DOHH2 (cell line): ENCODE measurements at regions not wholly inside any gene's neighbourhood (a gene's known extent, or its start where the extent isn't known, plus 50 kb on each side); places are given as distances from the start of the nearest gene placed in this dataset.

Source experiments
- H3F3A ChIP-seq: fragments of 200-600 bp; sonication (generic), shearing (Covaris generic); 2 replicates; pipeline ENCODE4 v1.6.0; 2016; ENCODE audit warnings: antibody characterized with exemption, mild to moderate bottlenecking; ENCODE audit not compliant: control insufficient read depth, insufficient read depth
- H3K27ac ChIP-seq: fragments of 200-600 bp; sonication (generic); 2 replicates; pipeline ENCODE4 v1.5.1; 2014; ENCODE audit warnings: low read depth, mild to moderate bottlenecking, low read length, moderate library complexity
- H3K27me3 ChIP-seq: fragments of 200-600 bp; sonication (generic); 2 replicates; pipeline ENCODE4 v1.6.1; 2014; ENCODE audit warnings: mild to moderate bottlenecking, low read length, mixed read lengths; ENCODE audit not compliant: control insufficient read depth
- H3K36me3 ChIP-seq: fragments of 200-600 bp; sonication (generic); 2 replicates; pipeline ENCODE4 v1.6.1; 2014; ENCODE audit warnings: mild to moderate bottlenecking, low read length, moderate library complexity, mixed read lengths; ENCODE audit not compliant: control insufficient read depth
- H3K4me1 ChIP-seq: fragments of 200-600 bp; sonication (generic); 2 replicates; pipeline ENCODE4 v1.6.1; 2014; ENCODE audit warnings: mild to moderate bottlenecking, low read length, mixed read lengths; ENCODE audit not compliant: control insufficient read depth
- H3K4me2 ChIP-seq: fragments of 200-600 bp; sonication (generic); 2 replicates; pipeline ENCODE4 v1.6.0; 2014; ENCODE audit warnings: mild to moderate bottlenecking, low read length, moderate library complexity
- H3K4me3 ChIP-seq: fragments of 200-600 bp; sonication (generic); 2 replicates; pipeline ENCODE4 v1.5.1; 2014; ENCODE audit warnings: mild to moderate bottlenecking, low read length, mixed read lengths
- H3K79me2 ChIP-seq: fragments of 200-600 bp; sonication (generic); 2 replicates; pipeline ENCODE4 v1.6.1; 2014; ENCODE audit warnings: mild to moderate bottlenecking, low read length, mixed read lengths; ENCODE audit not compliant: control insufficient read depth
- H3K9me2 ChIP-seq: fragments of 200-600 bp; sonication (generic); replicated peaks from 2 replicates; pipeline ENCODE4 v1.6.1; 2014; ENCODE audit warnings: mild to moderate bottlenecking, low read length, mixed read lengths; ENCODE audit not compliant: control insufficient read depth
- H3K9me3 ChIP-seq: fragments of 200-600 bp; sonication (generic); 2 replicates; pipeline ENCODE4 v1.6.1; 2014; ENCODE audit warnings: antibody characterized with exemption, low read length, mixed read lengths; ENCODE audit not compliant: control insufficient read depth, insufficient read depth
- H4K20me1 ChIP-seq: fragments of 200-600 bp; sonication (generic); 2 replicates; pipeline ENCODE4 v1.6.0; 2014; ENCODE audit warnings: low read depth, mild to moderate bottlenecking, antibody characterized with exemption, low read length, moderate library complexity; ENCODE audit not compliant: control insufficient read depth, insufficient read depth
- EZH2phosphoT487 ChIP-seq: fragments of 200-600 bp; sonication (generic); IDR thresholded peaks from 2 replicates; pipeline ENCODE4 v1.6.1; 2017; ENCODE audit warnings: borderline replicate concordance, mild to moderate bottlenecking, antibody characterized with exemption, low read length, moderate library complexity, mixed read lengths
- TF ChIP-seq, protein P1 (sequence below): fragments of 200-600 bp; sonication (generic); IDR thresholded peaks from one replicate; pipeline ENCODE4 v1.5.1; 2014; ENCODE audit warnings: antibody characterized with exemption, mild to moderate bottlenecking, low read depth, low read length; ENCODE audit not compliant: poor library complexity, severe bottlenecking

DNA sequence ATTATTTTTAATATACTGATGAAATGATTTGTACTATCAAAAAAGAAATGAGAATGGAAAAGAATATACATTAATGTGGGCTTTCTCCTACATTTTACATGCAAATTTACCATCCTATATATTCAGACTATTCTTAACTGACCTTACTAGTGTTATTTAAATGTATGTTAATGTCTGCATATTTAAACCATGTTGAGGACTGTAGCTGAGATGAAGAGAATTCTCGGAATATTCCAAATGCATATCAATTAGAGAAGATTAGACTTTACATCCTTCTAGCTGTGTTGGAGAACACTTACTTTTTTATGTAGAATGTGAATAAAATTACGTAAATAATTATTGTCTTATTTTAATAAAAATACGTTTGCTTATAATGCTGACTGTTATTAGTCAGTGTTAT is 990.1 kb upstream of the LRFN5 start:
- Histone ChIP-seq H3K4me2 (no peak overlapping the region), H3K27me3 (no peaks in the 10 kb centered on the region), H3K27ac (no peak overlapping the region), H3K79me2 (no peaks in the 10 kb centered on the region), H3K4me1 (no peaks in the 10 kb centered on the region), H3K9me3 (no peaks in the 10 kb centered on the region), H4K20me1 (no peaks in the 10 kb centered on the region), H3K36me3 (no peaks in the 10 kb centered on the region), H3K4me3 (no peak overlapping the region), H3K9me2 (no peaks in the 10 kb centered on the region), H3F3A (no peaks in the 10 kb centered on the region)
- no peak for TF ChIP-seq EZH2phosphoT487
- TF ChIP-seq, protein P1, sequence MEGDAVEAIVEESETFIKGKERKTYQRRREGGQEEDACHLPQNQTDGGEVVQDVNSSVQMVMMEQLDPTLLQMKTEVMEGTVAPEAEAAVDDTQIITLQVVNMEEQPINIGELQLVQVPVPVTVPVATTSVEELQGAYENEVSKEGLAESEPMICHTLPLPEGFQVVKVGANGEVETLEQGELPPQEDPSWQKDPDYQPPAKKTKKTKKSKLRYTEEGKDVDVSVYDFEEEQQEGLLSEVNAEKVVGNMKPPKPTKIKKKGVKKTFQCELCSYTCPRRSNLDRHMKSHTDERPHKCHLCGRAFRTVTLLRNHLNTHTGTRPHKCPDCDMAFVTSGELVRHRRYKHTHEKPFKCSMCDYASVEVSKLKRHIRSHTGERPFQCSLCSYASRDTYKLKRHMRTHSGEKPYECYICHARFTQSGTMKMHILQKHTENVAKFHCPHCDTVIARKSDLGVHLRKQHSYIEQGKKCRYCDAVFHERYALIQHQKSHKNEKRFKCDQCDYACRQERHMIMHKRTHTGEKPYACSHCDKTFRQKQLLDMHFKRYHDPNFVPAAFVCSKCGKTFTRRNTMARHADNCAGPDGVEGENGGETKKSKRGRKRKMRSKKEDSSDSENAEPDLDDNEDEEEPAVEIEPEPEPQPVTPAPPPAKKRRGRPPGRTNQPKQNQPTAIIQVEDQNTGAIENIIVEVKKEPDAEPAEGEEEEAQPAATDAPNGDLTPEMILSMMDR = no peak

DNA sequence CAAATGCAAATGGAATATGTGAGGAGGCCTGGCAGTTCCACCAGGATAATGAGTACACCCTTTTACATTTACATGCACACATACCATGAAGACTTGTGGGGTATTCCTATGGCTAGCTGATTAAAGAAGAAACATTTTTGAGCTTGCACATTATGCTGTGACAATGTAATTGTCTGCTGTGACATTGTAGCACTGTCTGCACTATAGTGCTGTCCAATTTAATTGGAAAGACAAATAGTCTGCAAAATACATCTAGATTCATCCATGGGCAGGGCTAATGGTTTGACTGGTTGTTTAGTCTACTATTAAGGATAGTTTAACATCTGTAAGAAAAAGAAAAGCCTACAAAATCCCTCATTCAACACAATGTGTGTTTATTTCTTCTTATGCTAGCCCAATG is 1005.6 kb upstream of the LRFN5 start:
- Histone ChIP-seq H3K9me2 (no peaks in the 10 kb centered on the region), H3F3A (no peaks in the 10 kb centered on the region), H3K79me2 (no peaks in the 10 kb centered on the region), H3K27me3 (no peaks in the 10 kb centered on the region), H3K27ac (no peak overlapping the region), H3K4me1 (no peaks in the 10 kb centered on the region), H4K20me1 (no peaks in the 10 kb centered on the region), H3K9me3 (no peaks in the 10 kb centered on the region), H3K4me2 (no peak overlapping the region), H3K4me3 (no peak overlapping the region), H3K36me3 (no peaks in the 10 kb centered on the region)
- TF ChIP-seq, protein P1 = no peak
- TF ChIP-seq EZH2phosphoT487 = no peak

DNA sequence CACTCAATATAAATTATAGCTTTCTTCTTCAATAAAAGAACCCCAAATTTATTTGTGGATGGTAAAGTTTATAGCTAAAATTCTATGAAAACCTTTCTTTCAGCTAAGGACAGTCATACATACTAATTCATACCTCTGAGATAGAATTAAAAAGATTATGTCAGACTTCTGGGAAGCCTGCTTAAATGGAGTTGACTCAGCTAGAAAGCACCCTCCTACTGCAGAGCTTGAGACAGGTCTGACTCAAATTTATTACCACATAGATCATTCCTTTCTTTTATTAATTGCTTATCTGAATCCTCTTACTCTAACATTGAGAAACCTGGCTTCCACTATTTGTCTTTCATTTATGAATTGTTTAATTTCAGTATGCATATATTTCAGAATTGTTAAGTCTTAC is 1007.0 kb upstream of the LRFN5 start:
- H3F3A ChIP-seq = no peaks in the 10 kb centered on the region
- H3K9me2 ChIP-seq = no peaks in the 10 kb centered on the region
- H3K36me3 ChIP-seq = no peaks in the 10 kb centered on the region
- H3K4me2 ChIP-seq = no peak overlapping the region
- H3K79me2 ChIP-seq = no peaks in the 10 kb centered on the region
- H3K4me3 ChIP-seq = no peak overlapping the region
- no peaks in the 10 kb centered on the region for H3K27me3 ChIP-seq
- no peak overlapping the region for H3K27ac ChIP-seq
- TF ChIP-seq EZH2phosphoT487 = no peak
- no peaks in the 10 kb centered on the region for H3K9me3 ChIP-seq
- H4K20me1 ChIP-seq = no peaks in the 10 kb centered on the region
- H3K4me1 ChIP-seq = no peaks in the 10 kb centered on the region

DNA sequence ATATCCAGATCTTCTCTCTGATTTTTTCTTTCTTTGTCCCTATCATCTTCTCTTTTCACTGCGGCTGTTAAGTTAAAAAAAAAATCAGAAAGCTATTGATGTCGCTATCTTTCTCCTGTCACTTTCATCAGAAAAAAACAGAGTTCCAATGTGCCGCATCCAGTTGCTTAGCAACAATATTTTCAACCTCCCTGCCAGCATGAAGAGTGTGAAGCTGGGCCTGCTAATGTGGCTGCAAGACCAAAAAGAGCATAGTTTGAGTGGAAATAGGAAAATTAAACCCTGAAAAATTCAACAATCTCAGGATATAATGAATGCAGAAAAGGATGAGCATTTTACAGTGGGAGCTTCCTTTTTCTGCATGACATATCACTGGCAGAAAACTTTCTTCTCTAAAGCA is 1025.4 kb upstream of the LRFN5 start:
- Histone ChIP-seq H4K20me1 (no peaks in the 10 kb centered on the region), H3K79me2 (no peaks in the 10 kb centered on the region), H3K4me1 (no peaks in the 10 kb centered on the region), H3K27ac (no peak overlapping the region), H3K4me3 (no peak overlapping the region), H3K36me3 (no peaks in the 10 kb centered on the region), H3K9me2 (no peaks in the 10 kb centered on the region), H3F3A (no peaks in the 10 kb centered on the region), H3K9me3 (no peaks in the 10 kb centered on the region), H3K4me2 (no peak overlapping the region), H3K27me3 (no peaks in the 10 kb centered on the region)
- TF ChIP-seq EZH2phosphoT487 = no peak
- TF ChIP-seq, protein P1 = no peak
